ENCODE measurements at regions not wholly inside any gene's neighbourhood (a gene's known extent, or its start where the extent isn't known, plus 50 kb on each side); places are given as distances from the start of the nearest gene placed in this dataset.

DNA sequence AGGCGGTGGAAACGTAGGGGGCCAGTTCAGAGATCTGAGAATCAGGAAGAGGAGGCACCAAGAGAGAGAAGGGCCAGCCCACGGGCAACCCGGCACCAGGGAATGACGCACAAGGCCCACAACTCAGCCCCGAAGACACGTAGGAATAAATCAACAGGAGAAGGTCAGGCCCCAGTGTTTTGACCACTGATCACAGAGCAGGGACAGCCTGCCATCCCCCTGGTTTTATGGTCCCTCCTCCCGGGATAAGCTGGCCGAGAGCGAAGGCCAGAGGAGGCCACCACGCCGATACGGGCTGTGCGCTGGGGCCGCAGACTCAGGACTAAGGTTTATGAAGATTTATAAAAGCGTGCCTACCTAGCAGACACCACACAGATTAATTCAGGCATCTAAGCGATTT lies 341.4 kb downstream of the ZNF516 start:
- Histone ChIP-seq H3K9me3 (ENCODE audit: control insufficient read depth, insufficient read depth, low read length) (no peaks in the 10 kb centered on the region), H3K36me3 (ENCODE audit: control insufficient read depth, insufficient read depth, low read length) (no peaks in the 10 kb centered on the region), H3K4me1 (ENCODE audit: control insufficient read depth, insufficient read depth, low read length) (0 out of 2 replicates have a peak, but pooled peaks cover 10% of the 10 kb centered on the region), H3K27me3 (ENCODE audit: control insufficient read depth, insufficient read depth, low read length) (no peaks in the 10 kb centered on the region), H3K9ac (ENCODE audit: low read depth, low read length) (no peak overlapping the region), H3K27ac (ENCODE audit: low read depth, low read length) (no peak overlapping the region), H3K4me3 (ENCODE audit: low read depth, low read length) (no peak overlapping the region)

DNA sequence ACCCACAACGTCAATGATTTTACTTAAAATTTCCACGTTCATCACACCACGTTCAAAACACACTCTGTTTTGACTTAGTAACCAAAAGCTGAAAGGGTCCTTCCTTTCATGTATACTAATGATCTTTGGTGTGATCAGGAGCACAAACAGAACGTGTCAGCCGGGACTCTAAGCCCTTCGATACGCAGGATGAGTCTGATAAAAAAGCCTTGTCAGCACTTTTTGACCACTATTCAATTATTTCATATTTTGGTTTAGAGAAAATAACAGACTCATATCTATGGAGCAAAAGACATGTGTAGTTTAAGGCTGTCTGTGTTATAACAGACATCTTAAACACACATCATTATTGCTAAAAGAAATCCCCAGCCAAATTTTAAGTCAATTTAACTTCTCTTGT lies 345.3 kb downstream of the ZNF516 start:
- no peaks in the 10 kb centered on the region for H3K27me3 ChIP-seq (ENCODE audit: control insufficient read depth, insufficient read depth, low read length)
- no peak overlapping the region for H3K9ac ChIP-seq (ENCODE audit: low read depth, low read length)
- no peak overlapping the region for H3K27ac ChIP-seq (ENCODE audit: low read depth, low read length)
- no peaks in the 10 kb centered on the region for H3K9me3 ChIP-seq (ENCODE audit: control insufficient read depth, insufficient read depth, low read length)
- no peak overlapping the region for H3K4me3 ChIP-seq (ENCODE audit: low read depth, low read length)
- H3K36me3 ChIP-seq (ENCODE audit: control insufficient read depth, insufficient read depth, low read length), result no peaks in the 10 kb centered on the region
- H3K4me1 ChIP-seq (ENCODE audit: control insufficient read depth, insufficient read depth, low read length), result peaks cover 14% of the 10 kb centered on the region; the same call in 1 of the 2 replicates

DNA sequence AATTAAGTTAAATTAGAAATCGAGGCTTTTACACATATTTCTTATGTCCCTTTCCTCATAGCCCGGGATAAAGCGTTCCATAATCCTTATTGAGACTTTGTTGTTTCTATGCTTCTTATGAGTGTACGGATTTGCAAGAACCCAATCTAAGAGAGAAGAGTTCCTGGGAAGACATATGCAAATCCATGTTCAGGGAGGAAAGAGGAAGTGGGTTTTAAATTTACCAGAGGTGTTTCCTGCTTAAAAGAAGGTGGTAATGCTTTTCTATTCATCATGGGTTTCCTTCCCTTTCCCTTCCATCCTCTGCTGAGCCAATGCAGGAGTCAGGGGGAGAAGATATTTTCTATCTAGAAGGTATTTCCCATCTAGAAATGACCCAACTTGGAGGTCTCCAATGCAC lies 345.8 kb downstream of the ZNF516 start:
- Histone ChIP-seq H3K4me1 (ENCODE audit: control insufficient read depth, insufficient read depth, low read length) (peaks cover 14% of the 10 kb centered on the region; the same call in 1 of the 2 replicates), H3K36me3 (ENCODE audit: control insufficient read depth, insufficient read depth, low read length) (no peaks in the 10 kb centered on the region), H3K9me3 (ENCODE audit: control insufficient read depth, insufficient read depth, low read length) (no peaks in the 10 kb centered on the region), H3K9ac (ENCODE audit: low read depth, low read length) (no peak overlapping the region), H3K27ac (ENCODE audit: low read depth, low read length) (no peak overlapping the region), H3K27me3 (ENCODE audit: control insufficient read depth, insufficient read depth, low read length) (no peaks in the 10 kb centered on the region), H3K4me3 (ENCODE audit: low read depth, low read length) (no peak overlapping the region)

DNA sequence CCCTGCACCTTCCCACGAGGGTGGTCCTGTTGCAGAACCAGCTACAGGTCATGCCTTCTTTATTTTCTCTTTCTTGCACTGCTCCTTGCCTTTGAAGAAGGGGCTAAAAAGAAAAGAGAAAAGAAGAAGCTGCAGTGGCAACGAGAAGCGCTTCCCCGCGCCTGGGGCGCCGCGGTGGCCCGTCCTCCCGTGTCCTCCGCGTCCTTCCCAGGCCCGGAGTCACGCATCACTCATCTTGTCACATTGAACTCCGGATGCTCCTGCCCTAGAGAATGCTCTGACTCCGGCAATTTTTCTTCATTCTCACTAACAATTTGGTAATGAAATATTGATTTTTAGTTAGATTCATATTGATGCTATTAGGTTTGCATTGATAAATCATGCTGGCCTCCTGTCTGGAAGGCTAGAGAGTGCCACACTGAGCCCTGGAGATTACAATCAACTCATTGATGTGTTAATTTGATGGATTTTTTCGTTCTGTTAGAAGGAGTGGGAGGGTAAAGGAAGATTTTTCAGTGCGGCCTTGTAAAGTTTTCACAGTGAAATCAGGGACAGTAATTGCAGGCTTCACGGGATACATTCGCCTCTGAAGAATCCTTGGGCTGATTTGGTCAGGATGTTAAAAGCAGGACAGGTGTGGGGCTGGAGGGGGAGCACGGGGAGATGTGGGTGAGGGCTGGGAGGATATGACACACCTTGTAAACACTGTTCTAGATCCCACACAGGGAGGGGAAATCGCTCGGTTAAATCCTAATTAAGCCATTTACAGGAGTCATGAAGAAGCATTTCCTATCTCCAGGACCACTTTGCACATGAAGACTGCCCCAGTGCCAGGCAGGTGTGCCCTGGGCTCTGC lies 349.3 kb downstream of the ZNF516 start:
- no peak overlapping the region for H3K4me3 ChIP-seq (ENCODE audit: low read depth, low read length)
- no peak overlapping the region for H3K27ac ChIP-seq (ENCODE audit: low read depth, low read length)
- no peaks in the 10 kb centered on the region for H3K9me3 ChIP-seq (ENCODE audit: control insufficient read depth, insufficient read depth, low read length)
- H3K9ac ChIP-seq (ENCODE audit: low read depth, low read length), result no peak overlapping the region
- H3K27me3 ChIP-seq (ENCODE audit: control insufficient read depth, insufficient read depth, low read length), result no peaks in the 10 kb centered on the region
- peaks cover 12% of the 10 kb centered on the region; the same call in 1 of the 2 replicates for H3K4me1 ChIP-seq (ENCODE audit: control insufficient read depth, insufficient read depth, low read length)
- H3K36me3 ChIP-seq (ENCODE audit: control insufficient read depth, insufficient read depth, low read length), result no peaks in the 10 kb centered on the region

DNA sequence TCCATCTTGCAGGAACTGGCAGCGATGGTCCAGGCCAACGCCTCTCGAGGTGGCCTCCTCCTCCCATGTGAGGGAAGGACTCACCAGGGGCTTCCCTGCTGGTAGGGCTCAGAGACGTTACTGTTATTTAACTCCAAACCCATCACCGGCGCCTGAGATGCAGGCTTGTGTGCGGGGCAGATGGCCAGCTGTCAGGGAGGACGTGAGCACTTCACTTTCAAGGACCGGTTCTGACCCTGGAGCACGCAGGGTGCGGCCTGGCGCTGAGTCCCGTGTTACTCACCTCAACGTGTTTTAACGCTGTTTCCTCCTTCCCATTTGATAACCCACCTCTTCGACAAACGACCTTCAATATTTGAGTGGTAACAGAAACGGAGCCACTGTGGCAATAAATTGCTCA lies 350.2 kb downstream of the ZNF516 start:
- Histone ChIP-seq H3K36me3 (ENCODE audit: control insufficient read depth, insufficient read depth, low read length) (no peaks in the 10 kb centered on the region), H3K27ac (ENCODE audit: low read depth, low read length) (no peak overlapping the region), H3K4me3 (ENCODE audit: low read depth, low read length) (no peak overlapping the region), H3K9me3 (ENCODE audit: control insufficient read depth, insufficient read depth, low read length) (no peaks in the 10 kb centered on the region), H3K27me3 (ENCODE audit: control insufficient read depth, insufficient read depth, low read length) (no peaks in the 10 kb centered on the region), H3K4me1 (ENCODE audit: control insufficient read depth, insufficient read depth, low read length) (peaks cover 4% of the 10 kb centered on the region; the same call in 1 of the 2 replicates), H3K9ac (ENCODE audit: low read depth, low read length) (no peak overlapping the region)

DNA sequence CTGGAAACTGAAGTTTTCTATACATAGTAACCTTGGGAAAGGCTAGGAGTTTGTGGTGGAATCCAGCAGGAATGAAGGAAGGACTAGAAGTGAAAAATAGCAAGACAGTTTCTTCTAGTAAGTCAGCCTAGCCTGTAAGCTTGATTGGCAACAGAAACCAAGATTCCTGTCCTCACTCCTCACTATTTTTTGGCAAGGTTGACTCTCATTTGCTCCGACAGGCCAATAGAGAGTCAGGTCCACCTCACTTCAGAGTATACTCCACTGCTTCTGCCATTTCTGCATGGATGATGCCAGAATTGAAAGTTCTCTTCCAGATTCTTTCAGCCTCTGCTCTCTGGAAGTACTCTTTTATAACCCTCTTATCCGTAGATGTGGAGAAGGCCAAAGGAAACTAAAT lies 352.4 kb downstream of the ZNF516 start:
- Histone ChIP-seq H3K9me3 (ENCODE audit: control insufficient read depth, insufficient read depth, low read length) (no peaks in the 10 kb centered on the region), H3K9ac (ENCODE audit: low read depth, low read length) (no peak overlapping the region), H3K4me3 (ENCODE audit: low read depth, low read length) (no peak overlapping the region), H3K27ac (ENCODE audit: low read depth, low read length) (no peak overlapping the region), H3K36me3 (ENCODE audit: control insufficient read depth, insufficient read depth, low read length) (no peaks in the 10 kb centered on the region), H3K4me1 (ENCODE audit: control insufficient read depth, insufficient read depth, low read length) (peaks cover 4% of the 10 kb centered on the region; the same call in 1 of the 2 replicates), H3K27me3 (ENCODE audit: control insufficient read depth, insufficient read depth, low read length) (no peaks in the 10 kb centered on the region)

DNA sequence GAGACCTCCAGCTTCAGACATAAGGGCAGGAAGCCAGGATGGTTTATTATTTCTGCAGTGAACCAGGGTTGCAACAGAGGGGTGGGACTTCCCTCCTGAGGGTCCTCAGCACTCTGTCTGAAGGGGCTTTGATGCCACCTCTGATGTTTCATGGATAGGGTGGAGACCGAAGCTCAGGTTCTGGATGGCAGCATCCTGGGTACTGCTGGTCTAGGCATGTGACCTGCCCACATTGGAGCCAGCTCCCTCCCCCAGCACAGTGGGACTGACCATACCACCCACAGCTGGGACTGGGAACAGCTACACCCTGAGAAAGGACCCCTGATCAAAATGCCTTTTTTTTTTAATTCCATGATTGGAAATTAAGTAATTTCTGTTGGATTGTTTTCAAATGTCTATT lies 355.2 kb downstream of the ZNF516 start:
- H3K9ac ChIP-seq (ENCODE audit: low read depth, low read length), result no peak overlapping the region
- no peaks in the 10 kb centered on the region for H3K36me3 ChIP-seq (ENCODE audit: control insufficient read depth, insufficient read depth, low read length)
- H3K4me1 ChIP-seq (ENCODE audit: control insufficient read depth, insufficient read depth, low read length), result no peaks in the 10 kb centered on the region
- no peaks in the 10 kb centered on the region for H3K27me3 ChIP-seq (ENCODE audit: control insufficient read depth, insufficient read depth, low read length)
- H3K27ac ChIP-seq (ENCODE audit: low read depth, low read length), result no peak overlapping the region
- H3K9me3 ChIP-seq (ENCODE audit: control insufficient read depth, insufficient read depth, low read length), result no peaks in the 10 kb centered on the region
- no peak overlapping the region for H3K4me3 ChIP-seq (ENCODE audit: low read depth, low read length)

DNA sequence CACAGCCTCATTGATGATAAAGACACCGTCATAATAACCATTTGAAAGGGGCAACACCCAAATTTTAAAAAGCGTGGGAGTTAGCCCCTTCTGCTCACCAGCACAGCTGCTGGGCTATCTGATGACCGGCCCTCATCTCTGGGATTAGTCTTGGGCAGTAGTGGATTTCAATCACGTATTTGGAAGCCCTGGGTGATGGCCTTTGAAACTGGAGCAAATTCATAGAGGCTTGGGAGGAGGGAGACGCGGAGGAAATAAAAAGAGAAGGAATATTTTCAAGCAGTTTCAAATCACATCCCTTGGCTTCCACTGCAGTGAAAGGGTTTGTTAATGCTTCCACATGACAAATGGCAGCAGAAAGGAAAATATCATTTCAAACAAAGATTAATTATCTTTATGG lies 357.8 kb downstream of the ZNF516 start:
- no peak overlapping the region for H3K27ac ChIP-seq (ENCODE audit: low read depth, low read length)
- H3K36me3 ChIP-seq (ENCODE audit: control insufficient read depth, insufficient read depth, low read length), result no peaks in the 10 kb centered on the region
- no peak overlapping the region for H3K4me3 ChIP-seq (ENCODE audit: low read depth, low read length)
- H3K9me3 ChIP-seq (ENCODE audit: control insufficient read depth, insufficient read depth, low read length), result no peaks in the 10 kb centered on the region
- no peak overlapping the region for H3K9ac ChIP-seq (ENCODE audit: low read depth, low read length)
- no peaks in the 10 kb centered on the region for H3K27me3 ChIP-seq (ENCODE audit: control insufficient read depth, insufficient read depth, low read length)
- no peaks in the 10 kb centered on the region for H3K4me1 ChIP-seq (ENCODE audit: control insufficient read depth, insufficient read depth, low read length)

DNA sequence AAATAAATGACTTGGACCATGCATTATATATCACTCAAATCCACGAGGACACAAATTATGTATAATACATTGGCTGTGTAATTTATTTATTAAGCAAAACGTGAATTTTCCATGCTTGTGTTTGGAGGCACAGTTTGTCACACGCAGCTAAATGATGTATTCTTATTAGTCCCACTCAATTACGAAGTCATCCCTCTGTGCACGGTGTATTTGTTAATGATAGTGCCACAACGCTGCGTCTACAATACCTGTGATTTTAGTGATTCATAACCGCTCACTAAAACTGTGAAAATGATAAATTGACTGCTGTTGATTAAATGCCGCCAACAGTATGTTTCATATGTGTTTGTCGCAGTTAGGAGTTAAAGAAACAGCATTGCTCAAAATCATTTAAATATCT lies 358.3 kb downstream of the ZNF516 start:
- H3K27ac ChIP-seq (ENCODE audit: low read depth, low read length), result no peak overlapping the region
- no peak overlapping the region for H3K9ac ChIP-seq (ENCODE audit: low read depth, low read length)
- no peaks in the 10 kb centered on the region for H3K36me3 ChIP-seq (ENCODE audit: control insufficient read depth, insufficient read depth, low read length)
- H3K9me3 ChIP-seq (ENCODE audit: control insufficient read depth, insufficient read depth, low read length), result no peaks in the 10 kb centered on the region
- no peaks in the 10 kb centered on the region for H3K27me3 ChIP-seq (ENCODE audit: control insufficient read depth, insufficient read depth, low read length)
- no peak overlapping the region for H3K4me3 ChIP-seq (ENCODE audit: low read depth, low read length)
- H3K4me1 ChIP-seq (ENCODE audit: control insufficient read depth, insufficient read depth, low read length), result no peaks in the 10 kb centered on the region

DNA sequence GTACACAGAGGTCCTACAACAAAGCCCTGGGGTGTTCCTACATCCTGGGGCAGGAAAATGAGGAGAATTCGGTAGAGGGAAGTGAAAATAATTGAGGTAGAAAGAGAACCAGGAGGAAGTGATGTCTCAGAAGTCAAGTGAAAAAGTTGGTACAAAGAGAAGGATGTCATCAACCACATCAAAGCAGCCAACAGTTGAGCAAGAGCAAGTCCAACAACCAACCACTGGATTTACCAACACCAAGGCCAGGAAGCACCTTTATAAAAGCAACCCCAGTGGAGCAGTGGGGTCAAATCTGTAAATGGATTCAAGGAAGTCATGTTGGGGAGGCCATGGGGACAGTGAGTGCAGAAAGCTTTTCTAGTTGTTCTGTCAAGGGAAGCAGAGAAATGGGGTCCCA lies 360.4 kb downstream of the ZNF516 start:
- no peaks in the 10 kb centered on the region for H3K9me3 ChIP-seq (ENCODE audit: control insufficient read depth, insufficient read depth, low read length)
- no peaks in the 10 kb centered on the region for H3K27me3 ChIP-seq (ENCODE audit: control insufficient read depth, insufficient read depth, low read length)
- H3K36me3 ChIP-seq (ENCODE audit: control insufficient read depth, insufficient read depth, low read length), result no peaks in the 10 kb centered on the region
- no peak overlapping the region for H3K9ac ChIP-seq (ENCODE audit: low read depth, low read length)
- no peak overlapping the region for H3K27ac ChIP-seq (ENCODE audit: low read depth, low read length)
- no peak overlapping the region for H3K4me3 ChIP-seq (ENCODE audit: low read depth, low read length)
- H3K4me1 ChIP-seq (ENCODE audit: control insufficient read depth, insufficient read depth, low read length), result no peaks in the 10 kb centered on the region

DNA sequence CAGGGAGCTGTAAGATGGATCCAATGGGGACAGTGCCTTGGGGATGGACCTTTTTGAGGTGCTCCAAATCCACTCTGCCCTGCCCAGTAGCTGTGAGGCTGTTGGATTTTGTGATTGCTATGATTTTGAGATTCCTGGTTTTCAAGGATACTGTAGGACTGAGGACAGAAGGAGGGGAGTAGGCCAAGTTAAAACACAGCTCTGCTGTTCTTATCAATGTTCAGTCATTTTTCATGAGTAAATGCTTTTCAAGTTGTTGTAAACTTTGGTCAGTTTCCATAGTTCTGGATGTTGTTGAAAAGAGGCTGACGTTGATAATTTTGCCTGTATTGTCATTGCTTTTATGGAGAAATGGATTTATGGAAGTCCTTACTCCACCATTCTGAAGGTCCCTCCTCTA lies 361.2 kb downstream of the ZNF516 start:
- Histone ChIP-seq H3K9me3 (ENCODE audit: control insufficient read depth, insufficient read depth, low read length) (no peaks in the 10 kb centered on the region), H3K4me3 (ENCODE audit: low read depth, low read length) (no peak overlapping the region), H3K27ac (ENCODE audit: low read depth, low read length) (no peak overlapping the region), H3K36me3 (ENCODE audit: control insufficient read depth, insufficient read depth, low read length) (no peaks in the 10 kb centered on the region), H3K4me1 (ENCODE audit: control insufficient read depth, insufficient read depth, low read length) (no peaks in the 10 kb centered on the region), H3K27me3 (ENCODE audit: control insufficient read depth, insufficient read depth, low read length) (no peaks in the 10 kb centered on the region), H3K9ac (ENCODE audit: low read depth, low read length) (no peak overlapping the region)
